Vagina (tissue), 2 donors: ENCODE measurements at regions not wholly inside any gene's neighbourhood (a gene's known extent, or its start where the extent isn't known, plus 50 kb on each side); places are given as distances from the start of the nearest gene placed in this dataset.

Source experiments
- POLR2A ChIP-seq, 2 donors: fragments of 450-650 bp; IDR thresholded peaks; one replicate each; pipeline ENCODE4 v1.6.1; 2017; ENCODE audit warnings: antibody characterized with exemption in 2 of 2, mild to moderate bottlenecking in 2 of 2, moderate library complexity in 2 of 2
- POLR2AphosphoS5 ChIP-seq, 2 donors: sonication (generic); formaldehyde crosslinking; IDR thresholded peaks; one replicate each; pipeline ENCODE4 v1.9.0; 2017; ENCODE audit warnings: antibody characterized with exemption in 2 of 2, mild to moderate bottlenecking in 2 of 2, low read depth in 1 of 2; ENCODE audit not compliant: insufficient read depth in 1 of 2
- TF ChIP-seq, protein P1 (sequence below), 3 experiments: fragments of 450-650 bp in 2 of 3; fragments of 200-600 bp in 1 of 3; sonication (generic) in 1 of 3; IDR thresholded peaks; one replicate each; pipeline ENCODE4 v1.5.1; 2017 to 2019; ENCODE audit warnings: antibody characterized with exemption in 3 of 3, mild to moderate bottlenecking in 2 of 3, moderate library complexity in 2 of 3

DNA sequence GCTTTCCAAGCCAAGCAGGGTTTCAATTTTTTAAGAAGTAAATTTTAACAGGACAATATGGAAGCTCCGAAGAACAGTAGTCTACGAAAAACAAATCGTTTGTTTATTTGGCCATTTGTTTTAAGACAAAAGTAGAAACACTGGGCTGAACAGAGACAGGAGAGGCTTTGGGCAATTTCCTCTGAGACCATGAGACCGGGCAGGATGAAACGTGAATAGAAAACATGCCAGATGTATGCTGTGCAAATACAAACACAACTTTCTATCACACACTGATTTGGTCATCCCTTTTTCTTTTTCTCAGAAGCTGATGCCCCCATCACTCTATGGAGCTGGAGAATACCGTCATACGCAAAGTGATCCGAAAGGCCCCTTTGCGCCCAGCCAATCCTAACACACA lies 1111.1 kb downstream of the BCL11B start:
- TF ChIP-seq, protein P1, sequence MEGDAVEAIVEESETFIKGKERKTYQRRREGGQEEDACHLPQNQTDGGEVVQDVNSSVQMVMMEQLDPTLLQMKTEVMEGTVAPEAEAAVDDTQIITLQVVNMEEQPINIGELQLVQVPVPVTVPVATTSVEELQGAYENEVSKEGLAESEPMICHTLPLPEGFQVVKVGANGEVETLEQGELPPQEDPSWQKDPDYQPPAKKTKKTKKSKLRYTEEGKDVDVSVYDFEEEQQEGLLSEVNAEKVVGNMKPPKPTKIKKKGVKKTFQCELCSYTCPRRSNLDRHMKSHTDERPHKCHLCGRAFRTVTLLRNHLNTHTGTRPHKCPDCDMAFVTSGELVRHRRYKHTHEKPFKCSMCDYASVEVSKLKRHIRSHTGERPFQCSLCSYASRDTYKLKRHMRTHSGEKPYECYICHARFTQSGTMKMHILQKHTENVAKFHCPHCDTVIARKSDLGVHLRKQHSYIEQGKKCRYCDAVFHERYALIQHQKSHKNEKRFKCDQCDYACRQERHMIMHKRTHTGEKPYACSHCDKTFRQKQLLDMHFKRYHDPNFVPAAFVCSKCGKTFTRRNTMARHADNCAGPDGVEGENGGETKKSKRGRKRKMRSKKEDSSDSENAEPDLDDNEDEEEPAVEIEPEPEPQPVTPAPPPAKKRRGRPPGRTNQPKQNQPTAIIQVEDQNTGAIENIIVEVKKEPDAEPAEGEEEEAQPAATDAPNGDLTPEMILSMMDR (IDR thresholded peaks at IDR 0.05) = no peak
- TF ChIP-seq POLR2AphosphoS5 (IDR thresholded peaks at IDR 0.05; ENCODE audit: insufficient read depth in 1 of 2, low read depth in 1 of 2) (no peak), POLR2A (IDR thresholded peaks at IDR 0.05) (no peak)
